T47D (cell line): ENCODE measurements at regions not wholly inside any gene's neighbourhood (a gene's known extent, or its start where the extent isn't known, plus 50 kb on each side); places are given as distances from the start of the nearest gene placed in this dataset.
"Not testable (repeated sequence)": the region's sequence is repeated elsewhere in the genome, so short reads cannot be mapped to it uniquely, and the experiment has no call there.

Source experiments
- DNase-seq, 2 experiments: peaks; one replicate each; pipeline versions ENCODE4 v3.0.0 to v3.0.0-alpha.2; 2011 to 2012; ENCODE audit warnings: low read depth in 1 of 2, low spot score in 1 of 2
- JUND ChIP-seq: IDR thresholded peaks from 2 replicates; pipeline ENCODE4 v1.6.1; 2012; ENCODE audit warnings: low read depth
- in situ Hi-C: cut with HindIII; loops from 2 replicates; pipeline ENCODE4 v1.10.0; 2016; ENCODE audit warnings: low sequenced_read_pairs, low pct_unique_long_range_greater_than_20kb

- in situ Hi-C loops, result no loop called here
- no peak for DNase-seq
- no peak for TF ChIP-seq JUND
Measured at GRCh38 chr10:78462726-78463228, 429.1 kb downstream of the RPS24 start.

GRCh38 chr10:78464118-78464855 lies 430.6 kb downstream of the RPS24 start:
- TF ChIP-seq JUND, result no peak
- in situ Hi-C loops, result no loop called here
- no peak for DNase-seq

- DNase-seq, result no peak
- no peak for TF ChIP-seq JUND
- in situ Hi-C loops, result no loop called here
Measured at GRCh38 chr10:78464856-78465267, 431.2 kb downstream of the RPS24 start.

DNA sequence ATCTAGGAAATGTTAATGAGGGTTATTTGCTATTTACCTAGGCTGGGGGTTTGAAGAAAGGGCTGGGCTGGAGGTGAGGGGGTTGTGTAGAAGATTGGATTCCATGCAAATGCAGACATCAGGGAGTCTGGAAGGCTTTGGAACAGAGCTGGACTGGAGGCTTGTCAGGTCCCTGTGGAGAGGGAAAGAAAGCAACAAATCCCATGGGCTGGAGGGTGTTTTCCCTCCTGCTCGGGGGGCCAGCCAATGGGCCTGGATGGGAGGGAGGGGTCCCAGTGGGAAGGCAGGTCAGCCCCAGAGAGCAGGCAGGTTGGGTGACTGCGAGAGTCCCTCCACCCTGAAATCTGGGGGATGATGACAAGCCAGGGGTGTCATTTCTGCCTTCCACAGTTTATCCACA lies 431.8 kb downstream of the RPS24 start:
- in situ Hi-C loops, result no loop called here
- DNase-seq, result no peak
- no peak for TF ChIP-seq JUND

DNA sequence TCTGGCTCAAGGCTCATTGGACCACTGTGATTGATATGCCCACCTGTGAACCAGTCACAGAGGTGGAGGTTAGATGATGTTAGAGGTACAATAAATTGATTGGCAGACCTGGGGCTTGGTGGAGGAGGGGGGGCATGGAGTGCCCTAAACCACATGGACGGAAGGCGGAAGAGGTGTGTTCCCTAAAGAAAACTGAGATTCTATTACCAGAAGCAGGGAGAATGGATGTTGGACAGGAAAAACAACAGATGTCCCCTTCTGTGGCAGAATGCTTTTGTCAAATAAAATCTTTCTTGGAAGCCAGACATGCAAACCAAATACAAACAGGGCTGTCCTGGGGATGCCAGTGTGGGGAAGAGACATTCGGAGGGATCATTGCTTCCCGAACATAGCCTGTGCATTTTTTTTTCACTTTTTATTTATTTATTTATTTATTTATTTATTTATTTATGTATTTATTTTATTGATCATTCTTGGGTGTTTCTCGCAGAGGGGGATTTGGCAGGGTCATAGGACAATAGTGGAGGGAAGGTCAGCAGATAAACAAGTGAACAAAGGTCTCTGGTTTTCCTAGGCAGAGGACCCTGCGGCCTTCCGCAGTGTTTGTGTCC lies 433.9 kb downstream of the RPS24 start:
- DNase-seq, result no peak
- no peak for TF ChIP-seq JUND
- in situ Hi-C loops, result no loop called here

GRCh38 chr10:78468731-78469130 lies 435.1 kb downstream of the RPS24 start:
- DNase-seq, in situ Hi-C loops: not testable (repeated sequence)

GRCh38 chr10:78470267-78471103 lies 436.8 kb downstream of the RPS24 start:
- TF ChIP-seq JUND, result no peak
- DNase-seq, result no peak
- in situ Hi-C loops, result no loop called here

DNA sequence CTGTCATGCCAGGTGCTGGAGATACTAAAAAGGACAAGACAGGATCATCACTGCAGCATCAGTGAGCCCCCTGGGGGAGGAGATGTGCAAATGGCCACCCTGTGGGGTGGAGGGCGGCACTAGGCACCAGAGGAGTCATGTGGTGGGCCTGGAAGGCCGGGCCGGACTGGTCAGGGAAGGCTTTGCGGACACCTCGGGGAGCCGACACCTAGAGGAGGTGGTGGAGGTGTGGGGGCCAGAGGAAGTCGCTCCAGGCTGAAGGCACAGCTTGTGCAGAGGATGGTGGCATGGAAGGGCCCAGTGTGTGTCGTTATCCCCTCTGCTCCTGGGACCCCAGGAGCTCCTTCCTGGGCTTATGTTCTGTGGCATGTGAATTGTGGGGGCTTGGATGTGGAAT lies 437.7 kb downstream of the RPS24 start:
- in situ Hi-C loops, result no loop called here
- TF ChIP-seq JUND, result no peak
- DNase-seq, result no peak

GRCh38 chr10:78471723-78472550 lies 438.3 kb downstream of the RPS24 start:
- TF ChIP-seq JUND, result no peak
- DNase-seq, result no peak
- in situ Hi-C loops, result no loop called here

DNA sequence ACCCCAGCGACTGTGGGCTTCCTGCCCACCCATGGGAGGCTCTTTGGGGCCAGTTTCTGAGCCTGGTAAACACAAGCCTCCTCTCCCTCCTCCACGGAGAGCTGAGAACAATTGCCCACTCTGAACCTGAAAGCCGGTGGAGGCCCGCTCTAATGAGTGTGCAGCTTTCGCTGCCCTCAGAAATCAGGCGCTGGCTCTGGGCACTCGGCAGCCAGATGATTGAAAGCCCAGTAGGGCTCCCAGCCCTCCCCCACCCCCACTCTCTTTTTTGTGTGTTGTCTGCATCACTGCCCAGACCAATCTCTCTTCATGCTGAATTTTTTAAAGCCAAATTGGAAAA lies 438.9 kb downstream of the RPS24 start:
- no peak for DNase-seq
- in situ Hi-C loops, result no loop called here
- no peak for TF ChIP-seq JUND

GRCh38 chr10:78473006-78473405 lies 439.3 kb downstream of the RPS24 start:
- in situ Hi-C loops, result no loop called here
- no peak for DNase-seq
- no peak for TF ChIP-seq JUND

- in situ Hi-C loops, result no loop called here
- no peak for DNase-seq
- no peak for TF ChIP-seq JUND
Measured at GRCh38 chr10:78474743-78475142, 441.1 kb downstream of the RPS24 start.
